K562 (cell line): ENCODE measurements at regions not wholly inside any gene's neighbourhood (a gene's known extent, or its start where the extent isn't known, plus 50 kb on each side); places are given as distances from the start of the nearest gene placed in this dataset.

Source experiments
- ATF1 ChIP-seq, 2 experiments: fragments of 450-650 bp in 1 of 2; IDR thresholded peaks; 2 replicates each; pipeline ENCODE4 v1.6.1; 2016; ENCODE audit warnings: missing compliant biosample characterization in 1 of 2, missing genetic modification characterization in 1 of 2
- CTCF ChIP-seq, 3 experiments: IDR thresholded peaks in 2 of 3; conservative IDR thresholded peaks in 1 of 3; 2 replicates each; pipeline ENCODE4 v1.5.1; 2011 to 2012; ENCODE audit warnings: low read length in 3 of 3, mild to moderate bottlenecking in 3 of 3, control low read depth in 2 of 3, improper control_type of control experiment in 1 of 3, inconsistent platforms in 1 of 3, low read depth in 1 of 3, mixed read lengths in 1 of 3, moderate library complexity in 1 of 3; ENCODE audit not compliant: insufficient read depth in 2 of 3
- FOS ChIP-seq: IDR thresholded peaks from 3 replicates; pipeline ENCODE4 v1.6.1; 2011; ENCODE audit not compliant: insufficient read length; ENCODE audit errors: extremely low read depth
- HOMEZ ChIP-seq: fragments of 250-450 bp; sonication (Bioruptor Pico); IDR thresholded peaks from 2 replicates; pipeline ENCODE4 v1.4.0; 2020; ENCODE audit warnings: mild to moderate bottlenecking, moderate library complexity
- RFX5 ChIP-seq: IDR thresholded peaks from 2 replicates; pipeline ENCODE4 v1.6.1; 2011; ENCODE audit warnings: low read depth, mild to moderate bottlenecking, improper control_type of control experiment, low read length
- SP1 ChIP-seq: sonication (generic); formaldehyde crosslinking; IDR thresholded peaks from 2 replicates; pipeline ENCODE4 v1.8.1; 2022; ENCODE audit warnings: mild to moderate bottlenecking, missing genetic modification reagents
- ZBTB8A ChIP-seq: fragments of 450-650 bp; IDR thresholded peaks from 2 replicates; pipeline ENCODE4 v1.6.1; 2018; ENCODE audit warnings: mild to moderate bottlenecking, moderate library complexity; ENCODE audit not compliant: partially characterized antibody
- ZNF324 ChIP-seq: fragments of 250-450 bp; sonication (Bioruptor Pico); IDR thresholded peaks from 2 replicates; pipeline ENCODE4 v1.4.0; 2020; ENCODE audit warnings: mild to moderate bottlenecking
- ZNF511 ChIP-seq: sonication (generic); formaldehyde crosslinking; IDR thresholded peaks from 2 replicates; pipeline ENCODE4 v1.8.0; 2022; ENCODE audit warnings: mild to moderate bottlenecking, missing genetic modification reagents

GRCh38 chr4:138863160-138863559 is 152.4 kb upstream of the NOCT start:
- TF ChIP-seq CTCF (IDR thresholded peaks at IDR 0.05 in 2 of 3, conservative IDR thresholded peaks at IDR 0.05 in 1 of 3; ENCODE audit: insufficient read depth in 2 of 3, low read depth in 1 of 3, low read length in 3 of 3) (no peak), FOS (no peak), ZNF324 (CRISPR knock-in tag) (no peak), SP1 (CRISPR knock-in tag) (no peak), ATF1 (CRISPR knock-in tag; IDR thresholded peaks at IDR 0.05) (no peak), ATF1 (tag; IDR thresholded peaks at IDR 0.05) (no peak), ZBTB8A (no peak), RFX5 (no peak), ZNF511 (CRISPR knock-in tag) (no peak), HOMEZ (no peak)
